HG03521 (cell line): ENCODE measurements at regions not wholly inside any gene's neighbourhood (a gene's known extent, or its start where the extent isn't known, plus 50 kb on each side); places are given as distances from the start of the nearest gene placed in this dataset.
"Not testable (repeated sequence)": the region's sequence is repeated elsewhere in the genome, so short reads cannot be mapped to it uniquely, and the experiment has no call there.

Experiments
- ATAC-seq: cut with Tn5 transposase; IDR thresholded peaks from one replicate; pipeline ENCODE4 v1.9.1; 2021; ENCODE audit warnings: mild to moderate bottlenecking, moderate library complexity; ENCODE audit not compliant: unreplicated experiment

DNA sequence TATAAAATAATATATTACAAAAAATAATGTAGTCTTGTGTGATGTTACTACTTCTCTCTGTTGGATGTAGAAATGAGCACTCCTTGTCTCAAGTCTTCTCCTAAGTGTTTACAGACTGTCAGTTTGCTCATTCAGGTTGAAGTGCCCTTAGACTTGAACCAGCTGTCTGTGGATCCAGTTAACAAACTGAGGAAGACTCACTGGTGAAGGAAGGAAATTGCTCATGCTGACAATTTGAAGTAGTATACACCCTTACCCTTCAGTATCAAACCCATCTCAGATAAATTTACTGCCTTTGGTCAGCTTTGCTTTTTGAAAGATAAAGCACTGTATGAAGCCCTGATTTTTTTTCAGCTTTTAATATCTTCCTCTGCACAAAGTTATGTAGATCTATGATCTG, 854.2 kb upstream of the ZEB2 start:
- ATAC-seq, result no peak

DNA sequence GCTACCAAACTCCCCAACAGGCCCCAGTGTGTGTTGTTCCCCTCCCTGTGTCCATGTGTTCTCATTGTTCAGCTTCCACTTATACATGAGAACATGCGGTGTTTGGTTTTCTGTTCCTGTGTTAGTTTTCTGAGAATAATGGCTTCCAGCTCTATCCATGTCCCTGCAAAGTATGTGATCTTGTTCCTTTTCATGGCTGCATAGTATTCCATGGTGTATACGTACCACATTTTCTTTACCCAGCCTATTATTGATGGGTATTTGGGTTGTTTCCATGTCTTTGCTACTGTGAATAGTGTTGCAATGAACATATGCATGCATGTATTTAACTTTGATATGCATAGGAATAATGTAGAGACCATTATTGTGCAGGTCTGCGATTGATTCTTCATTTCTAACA, 847.4 kb upstream of the ZEB2 start:
- not testable (repeated sequence) for ATAC-seq

DNA sequence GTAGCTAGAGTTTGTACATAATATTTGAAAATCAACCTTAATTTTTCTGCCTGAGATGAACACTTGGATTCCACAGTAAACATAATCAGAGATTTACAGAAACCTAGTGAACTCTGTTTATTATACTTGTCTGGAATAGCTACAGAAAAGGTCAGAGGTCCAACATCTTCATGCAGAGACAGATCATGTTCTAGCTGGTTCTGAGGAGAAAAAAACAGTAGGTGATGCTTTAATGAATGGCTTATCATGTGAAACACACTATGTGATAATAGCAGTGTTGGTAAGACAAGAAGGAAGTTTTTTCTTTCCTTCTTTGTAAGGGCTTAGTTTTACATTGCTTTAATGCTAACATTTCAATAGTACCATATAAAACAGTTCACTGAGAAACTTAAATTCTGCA, 846.4 kb upstream of the ZEB2 start:
- ATAC-seq, result no peak

GRCh38 chr2:145360129-145360790, 840.3 kb upstream of the ZEB2 start:
- ATAC-seq, result no peak

DNA sequence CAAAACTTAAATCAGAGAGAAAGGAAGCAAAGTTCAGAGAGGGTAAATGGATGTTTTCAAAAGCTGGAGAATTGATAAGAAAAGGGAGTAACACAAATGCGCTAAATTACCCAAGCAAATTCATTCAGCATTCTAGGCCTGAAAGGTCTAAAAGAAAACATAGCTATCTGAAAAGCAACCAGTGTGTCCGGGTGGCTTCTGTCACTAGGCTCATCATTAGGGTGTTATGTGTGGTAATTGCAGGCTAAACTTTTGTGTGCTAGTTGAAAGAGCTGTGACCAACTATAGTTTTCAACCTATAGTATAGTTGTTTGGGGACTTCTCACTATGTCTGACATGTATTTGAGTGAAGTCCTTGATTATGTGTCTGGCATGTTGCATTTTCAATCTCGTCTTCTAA, 839.6 kb upstream of the ZEB2 start:
- ATAC-seq, result no peak

GRCh38 chr2:145356056-145356455, 836.1 kb upstream of the ZEB2 start:
- ATAC-seq, result no peak

DNA sequence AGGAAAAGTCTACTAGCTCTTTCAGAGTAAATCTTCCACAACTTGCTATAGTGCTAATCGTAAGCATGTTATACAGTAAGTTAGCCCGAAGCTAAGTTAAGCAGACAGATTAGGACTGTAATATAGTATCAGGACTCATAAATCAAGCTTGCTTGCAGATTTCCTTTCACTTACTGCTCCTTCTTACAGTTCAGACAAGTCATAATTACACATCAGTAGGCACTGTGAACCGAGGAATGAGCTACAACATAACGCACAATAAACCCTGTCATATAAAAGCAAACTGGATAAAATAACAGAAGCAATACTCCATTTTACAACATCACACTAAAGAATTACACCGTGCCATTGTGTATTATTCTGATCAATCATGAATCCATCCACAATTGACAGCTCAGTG, 832.6 kb upstream of the ZEB2 start:
- no peak for ATAC-seq

GRCh38 chr2:145351864-145352425, 832.0 kb upstream of the ZEB2 start:
- no peak for ATAC-seq

DNA sequence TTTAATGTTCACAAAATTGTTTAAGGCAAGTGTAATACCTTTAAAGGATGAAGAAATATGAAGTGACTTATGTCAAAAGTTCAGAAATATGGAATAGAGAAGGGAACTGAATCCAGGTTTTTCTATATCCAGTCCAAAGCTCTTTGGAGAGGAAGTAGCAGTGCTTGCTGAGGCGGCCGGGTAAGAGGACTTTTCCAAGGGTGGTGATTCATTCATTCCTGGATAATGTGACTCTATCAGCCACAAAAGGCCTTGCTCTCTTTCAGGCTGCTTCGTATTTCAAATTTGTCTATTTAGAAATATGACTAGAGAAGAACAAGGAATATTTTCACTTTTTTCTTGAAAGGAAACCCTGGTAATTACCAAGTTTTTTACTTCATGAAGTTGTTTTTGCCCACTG, 830.1 kb upstream of the ZEB2 start:
- no peak for ATAC-seq

- no peak for ATAC-seq
Measured at GRCh38 chr2:145344076-145344724, 824.3 kb upstream of the ZEB2 start.

DNA sequence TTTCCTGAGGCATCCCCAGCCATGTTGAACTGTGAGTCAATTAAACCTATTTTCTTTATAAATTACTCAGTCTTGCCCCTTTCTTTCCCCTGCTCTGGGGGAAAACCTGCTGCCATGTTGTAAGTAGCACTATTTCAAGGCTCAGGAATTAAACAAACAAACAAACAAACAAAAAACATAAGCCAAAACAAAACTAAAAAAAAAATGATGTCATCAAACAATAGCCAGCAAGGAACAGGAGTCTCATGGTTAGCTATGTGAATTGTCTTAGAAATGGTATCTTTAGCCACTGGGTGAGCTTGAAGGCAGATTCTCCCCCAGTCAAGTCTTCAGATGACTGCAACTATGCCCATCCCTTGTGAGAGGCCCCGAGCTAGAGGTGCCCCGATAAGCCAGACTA, 823.4 kb upstream of the ZEB2 start:
- ATAC-seq, result no peak

DNA sequence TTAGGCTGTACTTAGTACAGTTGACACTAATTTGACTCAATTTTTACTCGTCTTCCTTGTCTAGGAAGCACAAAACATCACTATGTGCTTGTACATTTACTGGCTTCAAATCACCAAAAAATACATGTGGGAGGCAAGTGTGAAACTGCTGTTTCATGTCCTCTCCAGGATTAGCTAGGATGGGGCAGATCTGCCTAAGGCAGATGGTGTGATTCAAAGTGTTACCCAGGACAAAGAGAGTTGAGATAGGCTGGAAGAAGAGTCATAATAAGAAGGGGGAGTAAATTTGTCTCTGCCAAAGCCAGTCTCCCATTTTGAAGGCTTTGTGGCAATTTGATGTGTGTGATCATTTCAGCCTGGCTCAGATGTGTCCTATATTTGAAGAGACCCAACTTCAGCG, 821.6 kb upstream of the ZEB2 start:
- no peak for ATAC-seq

- ATAC-seq, result no peak
Measured at GRCh38 chr2:145339646-145340045, 819.7 kb upstream of the ZEB2 start.

DNA sequence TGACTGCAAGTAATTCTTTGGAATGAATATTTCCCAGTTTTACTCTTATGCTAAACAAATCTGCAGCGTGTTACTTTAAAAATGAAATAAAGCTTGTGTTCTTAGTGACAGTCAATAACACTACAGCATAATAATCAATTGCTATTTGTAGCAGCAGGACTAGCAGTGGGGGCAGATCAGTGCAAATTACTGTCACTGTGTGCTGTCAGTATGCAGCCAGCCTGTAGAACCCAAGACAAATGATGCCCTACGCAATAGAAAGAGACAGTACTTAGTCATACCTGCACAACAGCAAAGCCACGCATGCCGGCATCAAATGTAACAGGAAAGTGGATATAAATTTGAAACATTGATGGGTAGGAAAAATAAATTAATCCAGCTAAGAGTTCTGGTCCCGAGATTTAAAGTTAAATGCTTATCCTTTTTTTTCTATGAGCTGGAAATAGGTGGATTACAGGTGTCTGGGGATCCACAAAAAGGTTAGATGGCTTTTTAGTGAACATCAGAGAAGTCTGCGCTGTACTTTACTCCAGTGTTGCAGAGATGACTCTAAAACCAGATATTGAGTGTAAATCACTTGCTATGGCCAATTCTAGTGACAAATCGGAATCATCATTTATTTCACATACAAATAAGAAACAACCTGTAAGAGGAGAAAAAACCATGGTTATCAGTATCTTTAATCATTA, 812.4 kb upstream of the ZEB2 start:
- no peak for ATAC-seq

- no peak for ATAC-seq
Measured at GRCh38 chr2:145329971-145330370, 810.1 kb upstream of the ZEB2 start.

GRCh38 chr2:145325485-145325884, 805.6 kb upstream of the ZEB2 start:
- ATAC-seq, result no peak

DNA sequence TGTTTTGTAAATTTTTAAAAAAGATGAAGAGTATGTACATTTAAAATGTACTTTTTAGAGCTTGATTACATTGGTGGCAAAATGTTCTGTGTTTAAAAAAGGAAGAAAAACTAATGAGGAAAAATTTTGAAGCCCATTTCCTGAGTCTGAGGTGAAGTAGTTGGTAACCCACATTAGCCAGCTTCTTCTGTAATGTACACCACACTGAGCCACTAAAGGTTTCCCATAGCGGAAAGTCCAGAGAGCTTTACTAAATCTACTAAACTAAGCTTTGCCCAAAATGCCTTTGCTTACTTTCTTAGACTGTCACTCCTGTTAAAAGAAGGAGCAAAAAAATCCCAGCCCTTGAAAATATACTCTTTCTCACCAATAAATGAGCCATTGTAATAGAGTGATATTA, 804.8 kb upstream of the ZEB2 start:
- no peak for ATAC-seq

- ATAC-seq, result no peak
Measured at GRCh38 chr2:145323512-145323911, 803.6 kb upstream of the ZEB2 start.

GRCh38 chr2:145321344-145321743, 801.4 kb upstream of the ZEB2 start:
- no peak for ATAC-seq

GRCh38 chr2:145316496-145316895, 796.6 kb upstream of the ZEB2 start:
- no peak for ATAC-seq

DNA sequence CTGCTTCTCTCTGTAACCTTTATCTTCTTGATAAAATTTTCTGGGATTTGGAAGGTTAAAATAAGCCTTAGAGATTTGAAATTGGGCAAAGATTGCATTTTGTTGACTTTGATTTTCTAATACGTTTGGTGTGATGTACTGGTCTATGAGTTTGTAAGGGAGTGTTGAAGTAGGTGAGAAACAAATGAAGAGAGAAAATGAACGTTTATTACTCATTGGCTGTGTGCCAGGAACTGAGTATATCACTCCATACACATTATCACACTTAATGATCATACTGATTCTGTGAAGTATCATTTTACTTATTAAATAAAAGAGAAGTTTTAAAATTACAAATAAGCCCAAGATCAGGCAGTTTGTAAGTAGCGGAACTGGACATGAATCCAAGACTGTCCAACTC, 795.1 kb upstream of the ZEB2 start:
- no peak for ATAC-seq

GRCh38 chr2:145314119-145314633, 794.3 kb upstream of the ZEB2 start:
- ATAC-seq, result no peak
